H1 (cell line): ENCODE measurements at regions not wholly inside any gene's neighbourhood (a gene's known extent, or its start where the extent isn't known, plus 50 kb on each side); places are given as distances from the start of the nearest gene placed in this dataset.

ENCODE experiments used
- CTCF ChIA-PET: fragments of 300-600 bp; sonication (Branson Sonifier 250); formaldehyde crosslinking; loops from one replicate; lab custom pipeline; 2021; ENCODE audit not compliant: partially characterized antibody; lab: Charles Lee
- POLR2A ChIA-PET: fragments of 300-600 bp; sonication (Branson Sonifier 250); formaldehyde crosslinking; loops from one replicate; lab custom pipeline; 2021; ENCODE audit warnings: inconsistent platforms; ENCODE audit not compliant: partially characterized antibody; lab: Charles Lee
- DNase-seq, 2 experiments: peaks; one replicate each; pipeline versions ENCODE4 v3.0.0 to v3.0.0-alpha.2; 2010 to 2022; ENCODE audit warnings: low spot score in 2 of 2, low read depth in 1 of 2, mixed read lengths in 1 of 2
- FAIRE-seq: peaks from 2 replicates; lab custom pipeline; 2011; peaks lifted over from hg19 to GRCh38; lab: Jason Lieb, UNC
- H2AFZ ChIP-seq: 2 replicates; pipeline ENCODE4 v1.8.1; 2012; ENCODE audit warnings: low read length, inconsistent platforms
- H2AK5ac ChIP-seq: 2 replicates; pipeline ENCODE4 v1.6.1; 2013; ENCODE audit warnings: low read depth, low read length
- H2BK120ac ChIP-seq: replicated peaks from 2 replicates; pipeline ENCODE3; 2013; ENCODE audit warnings: low read depth, low read length, inconsistent platforms
- H2BK12ac ChIP-seq: 2 replicates; pipeline ENCODE4 v1.6.1; 2013; ENCODE audit warnings: low read depth, low read length
- H2BK15ac ChIP-seq: 2 replicates; pipeline ENCODE4 v1.6.1; 2013; ENCODE audit warnings: low read length
- H2BK20ac ChIP-seq: 2 replicates; pipeline ENCODE4 v1.6.1; 2013; ENCODE audit warnings: low read length
- H2BK5ac ChIP-seq: 2 replicates; pipeline ENCODE4 v1.6.1; 2013; ENCODE audit warnings: low read depth, low read length
- H3K14ac ChIP-seq: 2 replicates; pipeline ENCODE4 v1.6.1; 2013; ENCODE audit warnings: inconsistent platforms; ENCODE audit not compliant: insufficient read length
- H3K18ac ChIP-seq: 2 replicates; pipeline ENCODE4 v1.6.1; 2013; ENCODE audit warnings: low read length; ENCODE audit errors: extremely low read depth
- H3K23ac ChIP-seq: 2 replicates; pipeline ENCODE4 v1.6.1; 2013; ENCODE audit warnings: inconsistent platforms; ENCODE audit not compliant: insufficient read length
- H3K23me2 ChIP-seq: 2 replicates; pipeline ENCODE4 v1.6.1; 2013; ENCODE audit warnings: low read depth, low read length
- H3K27ac ChIP-seq: 2 replicates; pipeline ENCODE4 v1.6.1; 2011; ENCODE audit warnings: low read depth, low read length, inconsistent platforms
- H3K27me3 ChIP-seq, 4 experiments: replicated peaks in 1 of 4; 1 replicate in 1 of 4; 2 replicates in 3 of 4; pipeline versions ENCODE4 v1.6.1 to v1.8.1; 2011 to 2013; ENCODE audit warnings: low read length in 3 of 4, mild to moderate bottlenecking in 3 of 4, inconsistent platforms in 2 of 4, mixed read lengths in 2 of 4, moderate library complexity in 1 of 4; ENCODE audit not compliant: control insufficient read depth in 3 of 4, insufficient read depth in 3 of 4; ENCODE audit errors: extremely low read depth in 1 of 4
- H3K36me3 ChIP-seq, 4 experiments: 2 replicates each; pipeline versions ENCODE4 v1.6.1 to v1.8.1; 2011 to 2013; ENCODE audit warnings: mild to moderate bottlenecking in 4 of 4, low read length in 3 of 4, moderate library complexity in 2 of 4, control low read depth in 1 of 4, inconsistent platforms in 1 of 4; ENCODE audit not compliant: insufficient read depth in 4 of 4, control insufficient read depth in 2 of 4
- H3K4ac ChIP-seq: replicated peaks from 2 replicates; pipeline ENCODE3; 2013; ENCODE audit warnings: low read length, low read depth, mixed read lengths, inconsistent platforms; ENCODE audit not compliant: insufficient read length
- H3K4me1 ChIP-seq, 4 experiments: replicated peaks in 1 of 4; 1 replicate in 1 of 4; 2 replicates in 3 of 4; pipeline versions ENCODE4 v1.6.1 to v1.8.1; 2011 to 2013; ENCODE audit warnings: low read length in 3 of 4, inconsistent platforms in 2 of 4, mixed read lengths in 1 of 4; ENCODE audit not compliant: insufficient read depth in 4 of 4, control insufficient read depth in 3 of 4
- H3K4me2 ChIP-seq, 2 experiments: 2 replicates each; pipeline versions ENCODE4 v1.6.1 to v1.8.1; 2011 to 2013; ENCODE audit warnings: low read depth in 2 of 2, low read length in 2 of 2, control low read depth in 1 of 2, inconsistent platforms in 1 of 2, mild to moderate bottlenecking in 1 of 2; ENCODE audit not compliant: insufficient read depth in 1 of 2
- H3K4me3 ChIP-seq, 4 experiments: fragments of 200-600, 300-600 bp in 1 of 4; sonication (generic), shearing (Covaris generic), sonication (Bioruptor Twin) in 1 of 4; 2 replicates each; pipeline versions ENCODE4 v1.5.1 to v1.8.1; 2011 to 2016; ENCODE audit warnings: low read length in 4 of 4, low read depth in 3 of 4, control low read depth in 2 of 4, inconsistent platforms in 2 of 4, mild to moderate bottlenecking in 2 of 4, mixed read lengths in 1 of 4, moderate library complexity in 1 of 4; ENCODE audit not compliant: insufficient read depth in 2 of 4; ENCODE audit errors: extremely low read depth in 1 of 4
- H3K56ac ChIP-seq: replicated peaks from 2 replicates; pipeline ENCODE3; 2013; ENCODE audit warnings: low read depth, mild to moderate bottlenecking, mixed read lengths, low read length, inconsistent platforms; ENCODE audit not compliant: insufficient read length
- H3K79me1 ChIP-seq: 2 replicates; pipeline ENCODE4 v1.6.1; 2013; ENCODE audit warnings: low read depth, low read length, control low read depth
- H3K79me2 ChIP-seq, 2 experiments: 2 replicates each; pipeline versions ENCODE4 v1.6.1 to v1.8.1; 2012 to 2013; ENCODE audit warnings: low read length in 2 of 2, mild to moderate bottlenecking in 2 of 2, inconsistent platforms in 1 of 2; ENCODE audit not compliant: insufficient read depth in 2 of 2, control insufficient read depth in 1 of 2
- H3K9ac ChIP-seq, 4 experiments: replicated peaks in 1 of 4; 1 replicate in 1 of 4; 2 replicates in 3 of 4; pipeline versions ENCODE4 v1.6.1 to v1.8.1; 2011 to 2013; ENCODE audit warnings: low read depth in 3 of 4, low read length in 3 of 4, control low read depth in 2 of 4, mild to moderate bottlenecking in 2 of 4, moderate library complexity in 2 of 4, inconsistent platforms in 1 of 4; ENCODE audit errors: extremely low read depth in 1 of 4
- H3K9me3 ChIP-seq, 2 experiments: 2 replicates each; pipeline versions ENCODE4 v1.6.1 to v1.8.1; 2012 to 2013; ENCODE audit warnings: mild to moderate bottlenecking in 2 of 2, moderate library complexity in 2 of 2, control low read depth in 1 of 2, inconsistent platforms in 1 of 2, low read depth in 1 of 2, low read length in 1 of 2, mixed read lengths in 1 of 2; ENCODE audit not compliant: insufficient read depth in 2 of 2
- H4K20me1 ChIP-seq, 2 experiments: replicated peaks in 1 of 2; 2 replicates each; pipeline versions ENCODE3 to v1.8.1; 2011 to 2013; ENCODE audit warnings: inconsistent platforms in 2 of 2, low read length in 2 of 2, mild to moderate bottlenecking in 1 of 2; ENCODE audit not compliant: insufficient read depth in 2 of 2, control insufficient read depth in 1 of 2
- H4K5ac ChIP-seq: 2 replicates; pipeline ENCODE4 v1.6.1; 2013; ENCODE audit warnings: low read length, low read depth, mixed read lengths, inconsistent platforms; ENCODE audit not compliant: insufficient read length
- H4K8ac ChIP-seq: 2 replicates; pipeline ENCODE4 v1.8.0; 2013; ENCODE audit warnings: mild to moderate bottlenecking, moderate library complexity, low read length, inconsistent platforms; ENCODE audit not compliant: insufficient read depth; ENCODE audit errors: extremely low read depth
- H4K91ac ChIP-seq: replicated peaks from 2 replicates; pipeline ENCODE3; 2013; ENCODE audit warnings: low read length, mixed read lengths, inconsistent platforms; ENCODE audit not compliant: insufficient read length
- WGBS, 2 experiments: shearing (Covaris generic) in 1 of 2; methylation state at CpG; one replicate each; pipeline versions ENCODE4 v1.1.6 to v1.1.7; 2013 to 2015; ENCODE audit warnings: low lambda C conversion rate in 2 of 2, mixed read lengths in 2 of 2, inconsistent platforms in 1 of 2, low coverage in 1 of 2, missing lambda C conversion rate in 1 of 2; ENCODE audit not compliant: insufficient replicate concordance in 2 of 2, insufficient coverage in 1 of 2, insufficient read length in 1 of 2; ENCODE audit errors: extremely low coverage in 1 of 2, missing lambda C conversion rate in 1 of 2; 5-methylcytosine and 5-hydroxymethylcytosine counted together
- TF ChIP-seq, protein P1 (sequence below): IDR thresholded peaks from 2 replicates; pipeline ENCODE4 v1.6.1; 2011; ENCODE audit warnings: low read depth, mild to moderate bottlenecking, low read length; ENCODE audit not compliant: insufficient read depth

DNA sequence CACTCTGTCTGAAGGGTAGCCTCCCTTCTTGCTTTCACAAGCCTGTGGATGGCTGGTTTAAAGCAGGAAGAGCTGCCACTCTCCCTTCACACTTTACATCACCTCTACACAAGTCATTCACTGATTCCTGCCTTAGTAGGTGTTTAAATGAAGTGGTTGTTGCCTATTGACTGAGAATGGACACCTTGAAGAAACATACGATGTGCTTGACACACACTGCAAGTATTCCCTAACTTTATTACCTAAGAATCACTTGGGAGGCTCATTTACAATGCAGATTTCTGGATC is 230.5 kb downstream of the PIK3R1 start:
- no peak overlapping the region for H3K23ac ChIP-seq
- H3K23me2 ChIP-seq: no peaks in the 10 kb centered on the region
- H4K8ac ChIP-seq: no peak overlapping the region
- FAIRE-seq: no peak
- no peak overlapping the region for H4K5ac ChIP-seq
- H3K4ac ChIP-seq: no peak overlapping the region
- H4K20me1 ChIP-seq: no peaks in the 10 kb centered on the region
- no peak overlapping the region for H3K56ac ChIP-seq
- no peak overlapping the region for H2BK12ac ChIP-seq
- POLR2A ChIA-PET: no interaction called here
- H3K4me1 ChIP-seq: peaks cover 0 to 3% (median 0%) of the 10 kb centered on the region in 4 experiments; a peak in 1 of 7 replicates
- no peak overlapping the region for H2AK5ac ChIP-seq
- H2AFZ ChIP-seq: 0 out of 2 replicates have a peak overlapping the region, but pooled peaks have one; percentile 74
- no peak overlapping the region for H3K27ac ChIP-seq
- no peak overlapping the region for H4K91ac ChIP-seq
- no peaks in the 10 kb centered on the region for H3K79me1 ChIP-seq
- no peak overlapping the region for H2BK5ac ChIP-seq
- H2BK15ac ChIP-seq: no peak overlapping the region
- H3K9me3 ChIP-seq: no peaks in the 10 kb centered on the region
- CTCF ChIA-PET: interaction anchor here (1.3 kb wide), 1 partner anchor 16 kb away, joined by 4 read pairs; no protein-coding TSS in a partner anchor
- no peaks in the 10 kb centered on the region for H3K79me2 ChIP-seq
- no peaks in the 10 kb centered on the region for H3K27me3 ChIP-seq
- no peak overlapping the region for H3K4me2 ChIP-seq
- TF ChIP-seq, protein P1, sequence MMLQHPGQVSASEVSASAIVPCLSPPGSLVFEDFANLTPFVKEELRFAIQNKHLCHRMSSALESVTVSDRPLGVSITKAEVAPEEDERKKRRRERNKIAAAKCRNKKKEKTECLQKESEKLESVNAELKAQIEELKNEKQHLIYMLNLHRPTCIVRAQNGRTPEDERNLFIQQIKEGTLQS: no peak
- TF ChIP-seq, all 59 proteins: peak for 0
- 80% methylated on average over 1 of the region's 1 CpG; no CpG with 5 or more reads in 1 of the 2 experiments for WGBS, 2 experiments
- Histone ChIP-seq H3K9ac (no peak overlapping the region), H2BK120ac (no peak overlapping the region), H3K18ac (no peak overlapping the region), H3K4me3 (no peak overlapping the region), H2BK20ac (no peak overlapping the region), H3K36me3 (no peaks in the 10 kb centered on the region), H3K14ac (no peak overlapping the region)
- no peak for DNase-seq
